GM20000 (cell line): ENCODE measurements at regions not wholly inside any gene's neighbourhood (a gene's known extent, or its start where the extent isn't known, plus 50 kb on each side); places are given as distances from the start of the nearest gene placed in this dataset.
"Not testable (repeated sequence)": the region's sequence is repeated elsewhere in the genome, so short reads cannot be mapped to it uniquely, and the experiment has no call there.

Experiments
- DNase-seq: peaks from one replicate; pipeline ENCODE4 v3.0.0; 2012; ENCODE audit warnings: low spot score
- TF ChIP-seq, protein P1 (sequence below): IDR thresholded peaks from 2 replicates; pipeline ENCODE4 v1.5.1; 2012; ENCODE audit warnings: mild to moderate bottlenecking, control low read depth; ENCODE audit errors: extremely low read depth, missing control alignments

DNA sequence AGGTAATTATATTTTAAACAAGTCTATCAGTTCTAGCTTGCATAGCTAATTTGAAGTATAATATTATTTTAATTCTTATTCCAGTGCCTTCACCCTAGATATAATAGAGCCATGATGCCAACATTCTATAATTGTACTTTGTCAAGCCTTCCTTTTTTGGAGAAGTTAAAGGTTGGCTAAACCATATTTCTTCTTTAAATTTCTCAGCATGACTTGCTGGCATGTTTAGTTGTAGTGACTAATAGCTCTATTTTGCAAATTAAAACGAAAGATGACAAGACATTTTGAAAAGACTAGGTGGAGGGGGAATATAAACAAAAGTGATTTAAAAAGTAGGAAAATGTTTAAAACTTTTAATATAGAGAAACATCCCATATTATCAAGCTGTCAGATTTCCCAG, 400.7 kb downstream of the PSAT1 start:
- TF ChIP-seq, protein P1, sequence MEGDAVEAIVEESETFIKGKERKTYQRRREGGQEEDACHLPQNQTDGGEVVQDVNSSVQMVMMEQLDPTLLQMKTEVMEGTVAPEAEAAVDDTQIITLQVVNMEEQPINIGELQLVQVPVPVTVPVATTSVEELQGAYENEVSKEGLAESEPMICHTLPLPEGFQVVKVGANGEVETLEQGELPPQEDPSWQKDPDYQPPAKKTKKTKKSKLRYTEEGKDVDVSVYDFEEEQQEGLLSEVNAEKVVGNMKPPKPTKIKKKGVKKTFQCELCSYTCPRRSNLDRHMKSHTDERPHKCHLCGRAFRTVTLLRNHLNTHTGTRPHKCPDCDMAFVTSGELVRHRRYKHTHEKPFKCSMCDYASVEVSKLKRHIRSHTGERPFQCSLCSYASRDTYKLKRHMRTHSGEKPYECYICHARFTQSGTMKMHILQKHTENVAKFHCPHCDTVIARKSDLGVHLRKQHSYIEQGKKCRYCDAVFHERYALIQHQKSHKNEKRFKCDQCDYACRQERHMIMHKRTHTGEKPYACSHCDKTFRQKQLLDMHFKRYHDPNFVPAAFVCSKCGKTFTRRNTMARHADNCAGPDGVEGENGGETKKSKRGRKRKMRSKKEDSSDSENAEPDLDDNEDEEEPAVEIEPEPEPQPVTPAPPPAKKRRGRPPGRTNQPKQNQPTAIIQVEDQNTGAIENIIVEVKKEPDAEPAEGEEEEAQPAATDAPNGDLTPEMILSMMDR = no peak
- DNase-seq = no peak

DNA sequence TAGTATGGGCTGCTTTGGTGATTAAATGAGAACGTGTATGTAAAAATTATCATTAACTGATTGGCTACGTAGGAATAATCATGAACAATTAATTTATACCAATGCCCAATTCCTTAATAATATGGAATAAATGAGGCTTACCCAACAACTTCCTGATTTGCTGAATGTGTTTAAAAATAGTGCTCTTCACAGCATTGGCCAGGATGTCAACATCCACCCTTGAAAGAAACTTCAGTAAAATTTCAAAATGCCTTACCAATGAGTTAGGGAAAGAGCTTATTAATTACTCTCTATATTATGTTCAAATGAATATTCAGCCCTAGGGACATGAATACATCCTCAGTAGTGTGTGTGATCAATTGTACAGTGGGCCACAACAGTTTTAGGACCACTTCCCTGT, 401.4 kb downstream of the PSAT1 start:
- TF ChIP-seq, protein P1 = no peak
- no peak for DNase-seq

DNA sequence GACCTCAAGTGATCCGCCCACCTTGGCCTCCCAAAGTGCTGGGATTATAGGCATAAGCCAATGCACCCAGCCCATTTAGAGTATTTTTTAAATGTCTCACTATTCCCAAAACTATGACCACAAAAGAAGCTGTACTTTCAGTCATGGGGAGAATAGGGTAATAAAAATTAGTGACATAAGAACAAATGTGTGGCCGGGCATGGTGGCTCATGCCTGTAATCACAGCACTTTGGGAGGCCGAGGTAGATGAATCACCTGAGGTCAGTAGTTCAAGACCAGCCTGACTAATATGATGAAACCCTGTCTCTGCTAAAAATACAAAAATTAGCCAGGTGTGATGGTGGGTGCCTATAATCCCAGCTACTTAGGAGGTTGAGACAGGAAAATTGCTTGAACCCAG, 402.3 kb downstream of the PSAT1 start:
- not testable (repeated sequence) for DNase-seq

DNA sequence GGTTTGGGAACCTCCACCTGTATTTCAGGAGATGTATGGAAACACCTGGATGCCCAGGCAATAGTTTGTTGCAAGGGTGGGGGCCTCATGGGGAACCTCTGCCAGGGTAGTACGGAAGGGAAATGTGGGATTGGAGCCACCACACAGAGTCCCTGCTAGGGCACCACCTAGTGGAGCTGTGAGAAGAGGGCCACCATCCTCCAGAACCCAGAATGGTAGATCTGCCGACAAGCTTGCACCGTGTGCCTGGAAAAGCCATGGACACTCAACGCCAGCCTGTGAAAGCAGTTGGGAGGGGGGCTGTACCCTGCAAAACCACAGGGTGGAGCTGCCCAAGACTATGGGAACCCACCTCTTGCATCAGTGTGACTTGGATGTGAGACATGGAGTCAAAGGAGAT, 407.2 kb downstream of the PSAT1 start:
- not testable (repeated sequence) for DNase-seq

DNA sequence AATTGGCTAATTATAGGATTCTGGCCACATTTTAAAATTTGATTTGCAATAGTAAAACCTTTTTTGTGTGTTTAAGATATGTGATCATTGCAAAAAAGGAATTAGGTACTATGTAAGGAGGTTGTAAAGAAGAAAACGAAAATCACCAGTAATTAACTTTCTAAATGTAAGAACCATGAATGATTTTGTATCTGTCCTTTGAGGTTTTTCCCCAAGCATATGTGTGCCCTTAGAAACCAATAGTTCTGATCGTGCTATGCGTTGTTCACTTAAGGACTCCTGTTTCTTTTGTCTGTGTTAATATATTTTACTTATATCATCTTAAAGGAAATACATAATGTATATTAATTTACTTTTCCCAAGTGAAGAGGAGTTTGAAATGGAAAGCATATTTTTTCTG, 410.2 kb downstream of the PSAT1 start:
- TF ChIP-seq, protein P1 = no peak
- no peak for DNase-seq

DNA sequence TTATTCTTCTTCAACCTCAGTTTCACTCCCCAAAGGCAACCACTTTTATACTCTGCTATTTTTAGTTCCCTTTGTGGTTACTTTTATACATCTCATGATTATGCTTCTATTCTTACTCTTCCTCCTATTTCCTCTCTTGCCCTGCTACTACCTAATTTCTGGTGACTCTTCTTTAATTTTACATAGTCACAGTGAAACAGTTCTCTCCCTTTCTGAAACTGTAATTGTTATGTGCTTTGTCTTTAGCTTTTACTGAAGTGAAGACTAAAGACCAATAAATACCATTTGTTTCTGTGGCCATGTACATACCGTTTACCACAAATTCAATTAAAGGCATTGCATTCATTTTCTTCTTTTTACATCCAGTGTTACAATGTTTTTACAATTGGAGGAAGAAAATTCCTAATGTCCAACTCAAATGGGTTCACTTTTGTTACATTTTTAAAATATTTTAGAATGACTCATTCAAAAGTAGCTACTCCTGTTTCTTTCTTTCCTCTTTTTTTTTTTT, 410.6 kb downstream of the PSAT1 start:
- TF ChIP-seq, protein P1 = no peak
- DNase-seq = peak; percentile 32

DNA sequence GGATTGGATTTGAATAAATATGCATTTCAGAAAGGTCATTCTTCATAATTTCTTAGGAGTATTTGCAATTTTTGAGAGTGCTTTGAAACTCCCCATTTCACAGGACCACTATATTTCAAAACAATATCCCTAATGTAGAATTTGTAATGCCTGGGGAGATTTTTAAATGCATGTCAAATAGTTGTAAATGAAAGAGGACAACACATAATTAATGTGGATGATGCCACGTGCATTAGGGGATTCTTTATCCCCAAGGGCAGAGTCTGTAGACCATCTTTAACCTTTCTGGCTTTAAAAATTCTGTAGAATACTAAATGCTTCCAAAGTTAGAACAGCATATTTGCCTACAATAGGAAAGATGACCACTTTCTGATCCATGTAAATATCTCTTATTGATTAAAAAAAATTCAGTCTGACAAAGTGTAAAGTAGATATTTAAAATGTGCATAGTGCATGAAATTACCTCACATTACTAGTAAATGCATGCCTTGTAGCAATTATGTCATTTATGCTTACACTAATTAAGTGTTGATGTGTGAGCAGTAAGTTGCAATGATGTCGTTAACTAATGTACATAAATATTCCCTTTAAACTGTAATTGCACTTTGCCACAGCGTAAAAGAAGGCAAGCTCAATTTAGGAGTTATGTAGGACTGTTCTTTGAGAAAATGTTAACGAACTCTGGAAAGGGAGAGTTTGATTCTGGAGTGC, 416.1 kb downstream of the PSAT1 start:
- TF ChIP-seq, protein P1 = no peak
- DNase-seq = no peak

DNA sequence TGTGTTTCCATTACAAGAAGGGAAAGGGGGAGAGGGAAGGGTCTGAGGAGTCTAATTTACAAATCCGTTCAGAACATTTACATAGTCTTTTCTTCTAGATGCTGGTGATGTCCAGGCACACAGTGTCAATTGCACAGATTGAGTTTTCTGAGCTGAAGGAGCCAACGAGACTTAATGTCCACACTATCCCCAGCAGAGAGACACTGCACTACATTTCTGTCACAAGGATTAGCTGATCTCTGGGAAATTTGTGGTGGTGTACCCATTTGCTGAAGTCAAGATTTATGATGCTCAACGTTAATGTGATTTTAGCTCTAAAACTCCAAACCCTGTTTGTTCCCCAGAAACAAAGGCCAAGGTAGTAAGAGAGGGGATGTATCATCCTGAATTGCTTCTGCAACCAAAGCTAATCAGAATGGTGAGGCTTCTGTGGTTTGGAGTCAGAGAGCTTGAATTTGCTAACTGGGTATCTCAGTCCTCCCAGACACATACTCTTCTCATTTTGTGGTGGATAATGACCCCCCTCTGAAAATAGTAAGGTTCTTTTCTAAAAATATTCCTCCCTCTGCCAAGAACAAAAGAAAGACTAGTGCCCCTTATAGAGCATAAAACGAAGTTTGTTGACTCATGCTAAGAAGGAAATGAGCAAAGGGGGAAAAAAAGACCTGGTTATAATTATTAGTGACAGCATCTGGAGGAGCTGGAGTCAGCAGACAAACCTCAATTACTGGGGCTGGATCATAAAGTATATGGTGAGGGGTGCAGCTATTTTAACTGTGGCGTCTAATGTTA, 416.9 kb downstream of the PSAT1 start:
- DNase-seq = no peak
- TF ChIP-seq, protein P1 = no peak
